GM19099 (cell line): ENCODE measurements at regions not wholly inside any gene's neighbourhood (a gene's known extent, or its start where the extent isn't known, plus 50 kb on each side); places are given as distances from the start of the nearest gene placed in this dataset.

Experiments
- POLR2A ChIP-seq: IDR thresholded peaks from 3 replicates; pipeline ENCODE4 v1.6.1; 2011; ENCODE audit warnings: low read depth; ENCODE audit not compliant: insufficient read length; ENCODE audit errors: extremely low read depth

- no peak for TF ChIP-seq POLR2A
Measured at GRCh38 chr14:82067221-82067875, 533.7 kb upstream of the SEL1L start.

- no peak for TF ChIP-seq POLR2A
Measured at GRCh38 chr14:82070040-82070439, 536.4 kb upstream of the SEL1L start.

- no peak for TF ChIP-seq POLR2A
Measured at GRCh38 chr14:82070753-82071152, 537.1 kb upstream of the SEL1L start.

GRCh38 chr14:82073547-82073946, 539.9 kb upstream of the SEL1L start:
- TF ChIP-seq POLR2A = no peak

GRCh38 chr14:82075566-82075965, 541.9 kb upstream of the SEL1L start:
- no peak for TF ChIP-seq POLR2A

- no peak for TF ChIP-seq POLR2A
Measured at GRCh38 chr14:82079553-82079952, 545.9 kb upstream of the SEL1L start.

- TF ChIP-seq POLR2A = no peak
Measured at GRCh38 chr14:82080370-82080769, 546.7 kb upstream of the SEL1L start.

GRCh38 chr14:82084813-82085212, 551.2 kb upstream of the SEL1L start:
- no peak for TF ChIP-seq POLR2A

GRCh38 chr14:82091097-82091496, 557.4 kb upstream of the SEL1L start:
- no peak for TF ChIP-seq POLR2A

- no peak for TF ChIP-seq POLR2A
Measured at GRCh38 chr14:82094829-82095345, 561.2 kb upstream of the SEL1L start.

GRCh38 chr14:82104013-82104412, 570.4 kb upstream of the SEL1L start:
- TF ChIP-seq POLR2A = no peak

GRCh38 chr14:82112210-82112839, 578.7 kb upstream of the SEL1L start:
- no peak for TF ChIP-seq POLR2A

GRCh38 chr14:82113007-82113406, 579.4 kb upstream of the SEL1L start:
- no peak for TF ChIP-seq POLR2A

- TF ChIP-seq POLR2A = no peak
Measured at GRCh38 chr14:82113710-82114109, 580.1 kb upstream of the SEL1L start.

GRCh38 chr14:82116721-82117120, 583.1 kb upstream of the SEL1L start:
- no peak for TF ChIP-seq POLR2A

- no peak for TF ChIP-seq POLR2A
Measured at GRCh38 chr14:82122655-82123054, 589.0 kb upstream of the SEL1L start.
